NCI-H82 (cell line): ENCODE measurements at regions not wholly inside any gene's neighbourhood (a gene's known extent, or its start where the extent isn't known, plus 50 kb on each side); places are given as distances from the start of the nearest gene placed in this dataset.
A peak's percentile ranks its signal among the peaks of the same experiment; 100 is the strongest.

Source experiments
- DNase-seq: peaks from one replicate; lab custom pipeline; 2025; lab: John Stamatoyannopoulos, UW

DNA sequence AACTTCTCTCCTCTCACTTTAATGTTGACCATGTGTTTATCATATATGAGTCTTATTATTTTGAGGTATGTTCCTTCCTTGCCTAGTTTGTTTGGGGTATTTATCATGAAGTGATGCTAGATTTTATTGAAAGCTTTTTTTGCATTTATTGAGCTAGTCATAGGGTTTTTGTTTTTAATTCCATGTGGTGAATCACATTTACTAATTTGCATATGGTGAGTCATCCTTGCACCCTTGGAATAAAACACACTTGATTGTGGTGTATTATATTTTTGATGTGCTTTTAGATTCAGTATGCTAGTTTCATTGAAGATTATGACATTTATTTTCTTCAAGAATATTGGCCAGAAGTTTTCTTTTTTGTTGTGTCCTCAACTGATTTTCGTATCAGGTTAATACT, 464.6 kb downstream of the PCDH18 start:
- DNase-seq, result no peak

DNA sequence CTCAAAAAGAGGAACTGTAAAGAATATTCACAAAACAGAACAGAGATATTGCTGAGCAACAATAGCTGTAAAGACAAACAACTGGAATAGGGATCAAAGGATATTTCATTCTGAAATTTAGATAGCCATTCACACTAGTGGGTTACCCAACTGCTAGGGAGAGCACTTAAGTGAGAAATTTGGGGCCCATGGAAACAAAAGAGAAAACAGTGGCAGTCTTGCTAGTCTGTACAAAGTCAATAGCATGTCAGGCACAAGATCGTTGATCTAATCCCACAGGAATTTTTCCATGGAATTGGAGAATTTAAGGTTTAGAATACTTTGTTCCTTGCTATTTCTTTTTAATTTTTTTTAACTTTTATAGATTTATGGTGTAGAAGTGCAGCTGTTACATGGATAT, 467.0 kb downstream of the PCDH18 start:
- no peak for DNase-seq

DNA sequence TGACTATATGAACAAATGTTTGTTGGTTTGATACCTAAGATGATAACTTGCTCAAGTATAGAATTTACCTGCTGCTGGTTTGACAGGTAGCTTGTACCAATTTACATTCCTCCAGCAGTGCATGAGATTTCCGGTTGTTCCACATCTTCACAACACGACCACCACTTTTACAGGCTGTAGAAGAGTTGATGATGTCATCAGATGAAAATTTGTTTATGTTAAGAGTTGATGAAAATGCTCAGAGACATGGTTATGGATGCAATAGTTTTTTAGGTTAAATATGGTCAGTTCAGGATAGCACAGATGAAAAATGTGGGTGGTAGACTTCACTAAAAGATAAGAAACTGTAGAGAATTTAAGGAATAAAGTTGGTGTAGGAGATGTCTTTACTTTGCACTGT, 468.3 kb downstream of the PCDH18 start:
- no peak for DNase-seq

DNA sequence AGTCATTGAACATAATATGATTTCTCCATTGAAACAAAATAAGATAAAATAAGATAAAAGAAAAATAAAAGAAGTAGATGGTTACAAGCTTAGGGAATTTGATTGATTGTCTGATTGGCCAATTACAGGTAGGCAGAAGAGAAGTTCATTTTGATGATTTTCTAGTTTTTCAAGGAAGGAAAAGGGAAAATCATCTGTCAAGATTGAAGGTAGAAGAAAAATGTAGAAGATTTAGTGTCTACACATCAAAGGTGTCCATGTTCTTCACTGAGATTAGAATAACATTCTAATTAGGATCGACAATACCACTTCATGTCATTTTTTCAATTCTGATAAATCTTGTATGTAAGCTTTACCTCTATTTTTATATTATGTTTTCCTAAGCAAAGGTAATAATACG, 489.1 kb downstream of the PCDH18 start:
- DNase-seq, result no peak

DNA sequence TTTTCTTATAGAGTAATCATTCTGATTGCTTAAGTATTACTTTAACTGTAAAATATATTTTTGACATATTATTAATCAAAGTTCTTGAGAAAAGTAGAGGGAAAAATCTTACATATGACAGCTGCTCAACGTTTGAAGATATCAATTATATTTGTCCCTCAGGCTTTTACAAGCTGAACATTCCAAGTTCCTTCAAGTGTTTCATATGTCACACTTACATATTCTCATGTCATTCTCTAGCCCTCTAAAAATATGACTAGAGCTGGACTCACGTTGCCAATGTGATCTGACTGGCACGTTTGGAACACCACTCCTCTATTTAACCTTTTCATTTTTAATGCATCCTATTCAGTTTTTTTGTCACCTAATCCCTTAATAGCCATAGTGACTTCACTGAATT, 492.9 kb downstream of the PCDH18 start:
- DNase-seq, result no peak

DNA sequence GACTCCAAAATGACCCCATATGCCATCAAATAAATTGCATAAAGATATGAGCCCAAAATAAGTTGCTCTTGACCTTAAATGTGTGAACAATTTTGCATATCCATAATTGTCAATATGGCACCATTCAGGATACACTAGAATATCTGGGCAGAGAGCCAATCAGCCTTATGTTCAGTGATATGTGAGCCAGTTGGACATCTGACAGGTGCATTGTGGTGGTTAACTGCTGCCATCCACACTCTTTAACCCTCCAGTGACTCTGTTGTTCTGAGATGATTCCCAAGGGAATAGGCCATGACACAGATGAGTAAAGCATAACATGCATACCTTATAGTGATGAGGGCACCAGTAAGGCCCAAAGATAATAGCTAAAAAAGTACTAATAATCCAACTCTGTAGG, 500.1 kb downstream of the PCDH18 start:
- DNase-seq, result peak; percentile 29

DNA sequence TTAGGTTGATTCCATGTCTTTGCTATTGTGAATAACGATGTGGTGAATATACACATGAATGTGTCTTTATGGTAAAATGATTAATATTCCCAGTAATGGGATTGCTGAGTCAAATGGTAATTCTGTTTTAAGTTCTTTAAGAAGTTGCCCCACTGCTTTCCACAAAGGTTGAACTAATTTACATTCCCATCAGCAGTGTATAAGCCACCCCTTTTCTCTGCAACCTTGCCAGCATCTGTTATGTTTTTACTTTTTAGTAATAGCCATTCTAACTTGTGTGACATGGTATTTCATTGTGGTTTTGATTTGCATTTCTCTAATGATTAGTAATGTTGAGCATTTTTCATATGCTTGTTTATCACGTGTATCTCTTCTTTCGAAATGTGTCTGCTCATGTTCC, 503.3 kb downstream of the PCDH18 start:
- DNase-seq, result no peak

DNA sequence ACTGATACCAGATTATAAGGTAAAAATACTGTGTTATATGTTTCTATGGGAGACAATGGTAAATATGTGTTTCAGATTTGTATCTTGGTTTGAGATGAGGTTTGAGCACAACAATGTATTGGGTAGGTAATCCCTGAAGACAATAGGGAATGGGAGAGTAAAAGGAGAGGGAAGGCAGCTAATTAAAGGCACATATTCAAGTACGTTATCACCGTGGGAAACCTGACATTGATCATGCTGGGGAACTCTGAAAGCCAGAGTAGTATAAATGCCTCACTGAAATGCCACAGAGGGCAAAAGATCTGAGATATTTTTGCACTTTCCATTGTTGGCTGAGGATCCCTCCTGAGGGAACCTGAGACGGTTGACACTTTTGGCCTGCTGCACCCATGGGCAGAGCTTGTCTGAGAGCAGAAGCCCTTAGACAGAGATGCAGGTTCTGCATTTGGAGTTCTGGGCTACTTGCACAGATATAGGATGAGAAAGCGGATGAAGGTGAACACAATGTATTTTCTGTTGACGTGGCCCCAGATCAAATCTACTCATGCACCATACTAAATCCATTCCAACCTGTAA, 506.7 kb downstream of the PCDH18 start:
- no peak for DNase-seq

DNA sequence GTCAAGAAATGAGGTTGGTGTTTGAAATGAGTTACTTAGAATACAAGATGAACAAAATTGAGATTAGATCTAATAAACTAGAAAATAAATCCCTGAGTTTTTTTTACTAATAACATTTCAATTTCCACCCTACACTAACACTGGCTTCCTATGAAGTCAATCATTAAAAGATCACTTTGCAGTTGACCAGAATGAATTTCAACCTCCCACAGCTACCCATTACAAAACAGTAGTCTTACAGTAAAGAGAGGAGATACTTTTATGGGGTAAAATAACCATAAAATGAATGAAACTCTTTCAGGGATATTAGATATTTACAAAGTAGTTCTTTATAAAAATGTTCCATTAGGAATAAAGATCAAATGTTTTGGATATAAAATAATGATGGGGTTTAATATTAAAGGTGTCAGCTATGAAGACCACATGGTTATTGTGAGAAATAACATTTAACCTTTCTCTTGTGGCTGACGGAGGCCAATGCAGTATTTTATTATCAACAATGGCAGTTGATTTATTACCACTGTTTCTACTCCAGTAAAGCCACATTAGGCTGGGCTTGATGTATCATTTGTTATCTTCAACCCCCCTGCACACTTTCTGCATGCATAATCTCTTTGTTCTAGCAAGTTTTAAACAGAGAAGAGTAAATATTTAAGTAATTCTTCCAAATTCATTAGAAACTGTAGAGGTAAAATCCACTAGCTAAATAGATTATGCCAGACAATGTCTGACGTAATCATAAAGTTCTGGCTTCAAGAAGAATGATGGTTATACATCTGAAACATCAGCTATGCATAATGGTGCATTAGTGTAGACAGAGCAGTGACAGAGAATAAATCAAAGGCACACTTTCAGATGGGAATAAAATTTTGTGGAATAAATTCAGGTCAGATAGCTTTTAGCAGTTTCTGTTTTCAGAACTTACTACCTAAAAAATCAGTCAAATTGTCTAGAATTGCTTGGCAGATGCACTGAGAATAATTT, 516.6 kb downstream of the PCDH18 start:
- DNase-seq, result no peak

DNA sequence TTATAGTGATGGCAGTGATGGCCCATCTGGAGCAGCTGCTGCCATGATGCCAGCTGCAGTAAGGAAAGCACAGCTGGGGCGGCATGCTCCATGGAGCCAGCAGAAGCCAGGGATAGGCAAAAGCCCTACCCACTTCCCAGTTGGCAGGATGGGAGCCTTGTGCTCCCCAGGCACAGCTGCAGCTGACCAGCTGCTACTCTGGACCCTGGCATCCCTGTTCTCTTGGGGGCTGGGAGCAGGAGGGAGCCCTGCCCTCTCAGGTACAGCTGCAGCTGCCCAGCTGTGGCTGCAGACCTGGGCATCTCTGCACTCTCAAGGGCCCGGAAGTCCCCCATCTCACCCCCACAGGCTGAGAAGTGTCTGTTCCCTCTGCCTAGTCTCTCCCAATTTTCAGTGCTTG, 531.9 kb downstream of the PCDH18 start:
- DNase-seq, result no peak

DNA sequence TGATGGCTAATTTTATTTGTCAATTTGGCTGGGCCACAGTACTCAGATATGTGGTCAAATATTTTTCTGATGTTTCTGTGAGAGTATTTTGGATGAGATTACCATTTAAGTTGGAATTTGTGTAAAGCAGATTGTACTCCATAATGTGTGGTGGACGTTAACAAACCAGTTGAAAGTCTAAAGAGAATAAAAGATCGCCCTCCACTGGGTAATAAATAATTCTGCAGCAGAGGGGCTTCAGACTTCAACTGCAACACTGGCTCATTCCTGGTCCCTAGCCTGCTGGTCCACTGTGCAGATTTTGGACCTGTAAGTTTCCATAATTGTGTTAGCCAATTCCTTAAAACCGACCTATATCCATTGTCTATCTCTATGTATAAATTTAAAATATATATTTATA, 540.3 kb downstream of the PCDH18 start:
- no peak for DNase-seq

DNA sequence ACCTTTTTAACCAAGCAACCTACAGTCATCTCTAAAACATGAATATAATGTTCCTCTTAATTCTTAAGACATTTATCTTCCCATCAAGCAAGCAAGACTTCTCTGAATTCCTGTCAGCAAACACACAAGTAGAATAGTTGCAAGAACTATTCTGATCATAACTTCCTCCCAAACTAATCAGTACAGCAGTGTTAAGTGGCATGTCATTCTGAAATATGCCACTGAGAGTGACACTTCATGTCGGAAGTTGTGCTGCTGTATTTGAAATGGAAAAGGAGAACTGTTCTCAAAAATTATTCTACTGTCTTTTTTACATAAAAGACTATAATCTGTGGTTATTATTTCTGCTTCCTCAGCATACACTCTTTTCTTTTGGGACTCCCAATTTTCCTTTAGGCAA, 546.6 kb downstream of the PCDH18 start:
- no peak for DNase-seq

DNA sequence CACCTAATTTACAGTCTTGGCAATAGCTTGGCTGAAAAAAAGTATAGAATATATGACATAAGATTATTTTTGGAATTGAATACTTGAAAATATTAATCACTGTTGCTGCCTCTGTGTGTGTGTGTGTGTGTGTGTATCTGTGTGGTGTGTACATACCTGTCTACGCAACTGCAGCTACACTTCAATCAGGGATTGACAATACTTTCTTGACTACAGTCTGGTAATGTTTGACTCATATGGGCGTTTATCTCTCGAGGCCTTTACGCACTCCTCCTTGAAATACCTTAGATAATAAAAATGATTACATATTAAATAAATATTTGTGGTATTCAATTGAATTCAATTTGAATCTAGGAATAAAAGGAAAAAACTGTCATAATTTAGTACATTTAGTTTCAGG, 565.2 kb downstream of the PCDH18 start:
- no peak for DNase-seq

DNA sequence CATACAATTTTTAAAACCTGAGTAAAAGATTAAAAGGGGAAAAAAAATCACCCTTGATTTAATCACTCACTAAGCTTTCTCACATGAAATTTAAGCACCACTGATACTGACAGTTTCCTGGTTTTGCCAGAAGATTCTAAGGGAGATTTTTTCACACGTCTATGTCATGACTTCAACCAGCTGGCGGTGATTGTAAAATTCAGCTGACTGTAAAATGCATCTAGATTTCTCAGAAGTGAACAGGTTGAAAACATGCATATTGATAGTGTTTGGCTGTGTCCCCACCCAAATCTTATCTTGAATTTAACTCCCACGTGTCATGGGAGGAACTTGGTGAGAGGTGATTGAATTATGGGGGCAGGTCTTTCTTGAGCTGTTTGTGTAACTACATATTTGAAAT, 566.8 kb downstream of the PCDH18 start:
- no peak for DNase-seq

DNA sequence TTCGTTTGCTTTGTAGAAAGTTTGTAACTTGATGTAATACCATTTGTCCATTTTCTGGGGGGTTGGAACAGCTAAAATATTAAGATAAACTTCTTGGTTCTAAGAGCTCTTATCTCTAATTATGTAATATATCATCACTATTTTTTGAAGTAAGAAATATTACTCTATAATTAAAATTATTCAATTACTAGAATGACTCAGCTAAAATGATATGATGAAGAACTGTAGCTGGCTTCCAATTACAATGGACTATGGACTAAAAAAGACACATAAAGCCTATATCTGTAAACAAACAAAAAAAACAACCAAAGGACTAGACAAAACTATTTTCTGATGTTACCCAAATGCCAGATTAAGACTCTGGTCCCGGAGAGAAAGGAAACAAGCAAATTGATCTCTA, 569.4 kb downstream of the PCDH18 start:
- no peak for DNase-seq

DNA sequence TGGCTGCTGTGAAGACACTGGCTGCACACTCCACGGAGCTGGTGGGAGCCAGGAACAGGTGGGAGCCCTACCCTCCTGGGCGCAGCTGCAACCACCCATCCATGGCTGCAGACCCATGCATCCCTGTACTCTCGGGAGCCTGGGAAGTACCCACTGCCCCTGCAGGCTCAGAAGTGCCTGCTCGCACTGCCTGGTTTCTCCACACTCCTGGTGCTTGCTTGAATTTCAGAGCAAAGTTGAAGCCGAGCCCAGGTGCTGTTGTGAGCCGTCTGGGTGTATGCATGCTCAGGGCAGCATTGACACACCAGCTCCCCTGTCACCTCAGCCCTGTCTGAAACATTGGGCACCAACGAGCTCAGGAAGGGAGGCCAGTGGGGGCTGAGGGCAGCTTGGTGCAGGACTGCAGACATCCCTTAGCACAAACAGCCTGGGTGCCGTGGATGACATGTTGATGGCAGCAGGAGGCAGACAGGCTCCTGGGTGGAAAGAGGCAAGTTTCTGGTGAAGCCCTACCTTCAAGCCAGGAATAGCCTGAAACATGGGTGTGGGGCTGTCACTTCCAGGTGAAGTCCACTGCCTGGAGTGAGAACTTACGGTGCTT, 585.9 kb downstream of the PCDH18 start:
- DNase-seq, result no peak

DNA sequence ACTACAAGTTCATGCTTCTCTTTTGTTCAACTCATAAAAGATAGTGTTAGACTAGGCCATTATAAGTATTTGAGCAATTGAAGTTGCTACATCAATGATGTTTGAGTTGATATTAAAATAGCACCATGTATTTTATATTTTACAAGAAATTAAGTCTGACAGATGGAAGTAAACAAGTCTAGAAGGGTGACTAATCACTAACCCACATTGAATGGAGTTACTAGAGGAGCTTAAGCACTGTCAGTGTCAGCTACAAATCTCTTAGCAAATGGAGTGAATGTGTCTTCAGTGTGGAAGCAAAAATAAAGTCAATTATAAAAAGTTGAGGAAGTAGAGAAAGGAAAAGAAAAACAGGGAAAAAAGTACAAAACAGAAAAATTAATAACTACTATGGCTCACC, 592.5 kb downstream of the PCDH18 start:
- DNase-seq, result peak; percentile 3

DNA sequence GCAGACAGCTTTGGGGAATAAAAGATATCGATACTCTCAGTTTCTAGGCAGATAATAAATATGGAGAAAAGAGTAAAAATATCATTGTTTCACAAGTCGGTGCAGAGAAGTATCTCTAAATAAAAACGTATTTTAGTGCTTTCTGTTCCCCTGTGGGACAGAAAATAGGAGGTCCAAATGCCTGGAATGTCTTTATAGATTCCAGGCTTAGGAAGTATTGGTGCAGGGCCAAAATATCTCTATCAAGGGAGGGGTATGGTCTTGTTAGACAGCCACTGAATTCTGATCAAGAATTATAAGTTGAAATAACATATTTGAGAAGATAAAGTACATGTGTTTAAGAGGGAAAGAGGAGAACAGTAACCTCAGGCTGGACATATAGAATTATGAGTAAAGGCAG, 596.4 kb downstream of the PCDH18 start:
- DNase-seq, result no peak

DNA sequence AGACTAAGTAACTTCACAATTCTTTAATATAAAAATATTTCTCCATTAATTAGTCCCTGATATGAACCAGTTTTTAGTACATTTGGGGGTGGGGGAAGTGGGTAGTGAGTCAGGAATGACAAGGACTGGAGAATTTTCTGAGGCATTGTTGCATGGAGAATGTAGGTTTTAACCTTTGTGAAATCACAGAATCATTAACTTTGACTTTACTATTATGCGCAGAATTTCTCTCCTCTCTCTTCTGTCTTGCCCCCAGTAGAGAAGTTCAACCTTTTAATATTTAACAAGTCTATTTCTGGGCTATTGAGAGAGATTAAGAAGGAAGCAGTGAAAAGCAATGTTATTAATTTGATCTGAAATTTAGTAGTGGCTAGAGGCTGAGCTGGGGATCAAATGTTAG, 597.0 kb downstream of the PCDH18 start:
- no peak for DNase-seq

DNA sequence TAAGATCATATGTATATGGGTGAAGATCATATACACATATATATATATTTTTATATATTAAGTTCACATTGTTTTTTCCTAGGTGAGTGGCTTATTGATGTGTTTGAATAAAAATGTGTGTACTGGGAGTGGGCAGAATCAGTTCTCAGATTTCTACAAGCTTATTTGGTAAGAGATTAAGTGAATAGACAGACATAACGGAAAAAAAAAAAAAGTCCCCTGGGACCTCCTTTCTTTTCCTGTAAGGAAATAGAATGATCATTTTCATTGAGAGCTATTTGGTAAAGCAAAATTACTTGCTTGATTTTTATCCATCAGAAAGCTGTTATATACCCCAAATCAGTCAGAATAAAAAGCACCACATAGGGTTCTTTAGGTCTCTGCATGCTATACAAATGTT, 597.7 kb downstream of the PCDH18 start:
- DNase-seq, result peak; percentile 3

DNA sequence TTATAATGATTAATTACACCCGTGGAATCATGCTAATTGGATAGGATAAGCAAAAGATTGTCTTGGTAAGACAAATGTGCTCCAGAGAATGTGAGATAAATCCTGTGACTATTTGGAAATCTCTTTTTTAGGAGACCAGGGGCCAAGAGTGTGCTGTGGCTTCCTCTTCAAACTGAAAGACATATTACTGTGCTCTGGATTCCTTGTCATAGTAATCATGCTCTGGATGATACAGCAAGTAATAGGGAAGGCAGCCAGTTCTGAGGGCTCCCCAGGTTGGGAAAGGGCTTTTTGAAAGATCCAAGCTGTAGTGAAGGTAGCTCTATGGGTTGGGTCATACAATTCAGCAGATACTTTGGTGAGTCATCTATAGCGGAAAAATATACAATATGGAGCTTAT, 600.5 kb downstream of the PCDH18 start:
- peak; percentile 32 for DNase-seq

DNA sequence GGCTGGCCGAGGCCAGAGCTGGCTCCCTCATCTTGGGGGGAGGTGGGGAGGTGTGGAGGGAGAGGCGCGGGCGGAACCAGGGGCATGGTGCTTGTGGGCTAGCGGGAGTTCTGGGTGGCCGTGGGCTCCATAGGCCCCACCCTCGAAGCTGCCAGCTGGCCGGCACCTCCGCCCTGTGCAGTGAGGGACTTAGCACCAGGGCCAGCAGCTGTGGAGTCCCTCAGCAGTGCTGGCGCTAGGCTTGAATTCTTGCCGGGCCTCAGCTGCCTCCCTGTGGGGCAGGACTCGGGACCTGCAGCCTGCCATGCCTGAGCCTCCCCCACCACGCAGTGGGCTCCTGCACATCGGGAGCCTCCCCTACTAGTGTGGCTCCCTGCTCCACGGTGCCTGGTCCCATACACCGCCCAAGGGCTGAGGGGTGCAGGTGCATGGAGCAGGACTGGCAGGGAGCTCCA, 603.3 kb downstream of the PCDH18 start:
- DNase-seq, result no peak

DNA sequence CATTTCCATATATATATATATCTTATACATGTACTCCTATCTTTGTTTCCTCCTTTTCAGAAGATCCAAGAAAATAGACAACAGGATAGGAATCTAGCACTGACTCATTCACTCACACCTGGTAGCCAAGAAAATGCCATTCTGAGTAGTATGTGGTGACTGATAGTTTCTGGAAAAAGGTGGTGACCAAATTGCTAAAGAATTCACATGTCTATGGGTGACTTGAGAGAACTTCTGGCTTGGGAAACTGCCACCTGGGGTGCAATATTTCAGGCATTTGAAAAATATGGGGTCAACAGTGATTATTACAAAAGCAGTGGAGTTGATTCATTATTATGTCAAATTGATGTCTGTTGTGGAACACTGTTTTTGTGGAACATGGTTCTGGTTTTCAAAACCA, 605.1 kb downstream of the PCDH18 start:
- no peak for DNase-seq
